ENCODE measurements at regions not wholly inside any gene's neighbourhood (a gene's known extent, or its start where the extent isn't known, plus 50 kb on each side); places are given as distances from the start of the nearest gene placed in this dataset.
A peak's percentile ranks its signal among the peaks of the same experiment; 100 is the strongest.

GRCh38 chr18:13984080-13984479, 68.7 kb upstream of the MC2R start:
- no peaks in the 10 kb centered on the region for H3K36me3 ChIP-seq (ENCODE audit: insufficient read depth, low read length)
- H3K27ac ChIP-seq (ENCODE audit: low read length), result no peak overlapping the region
- no peak overlapping the region for H2AFZ ChIP-seq (ENCODE audit: low read depth, low read length)
- no peaks in the 10 kb centered on the region for H3K79me2 ChIP-seq (ENCODE audit: insufficient read depth, low read length)
- TF ChIP-seq EZH2 (IDR thresholded peaks at IDR 0.05; ENCODE audit: borderline replicate concordance, low read depth, low read length, severe bottlenecking) (no peak), CTCF (IDR thresholded peaks at IDR 0.05; ENCODE audit: borderline replicate concordance, extremely low read depth, low read length, poor library complexity, severe bottlenecking) (no peak)
- peak; percentile 46 for DNase-seq
- no peak overlapping the region for H3K4me3 ChIP-seq (ENCODE audit: low read depth in 1 of 2, low read length in 2 of 2)
- H3K27me3 ChIP-seq (ENCODE audit: insufficient read depth, low read length, poor library complexity), result no peaks in the 10 kb centered on the region
- H3K4me2 ChIP-seq (ENCODE audit: insufficient read depth, low read length), result no peak overlapping the region
- H3K9me3 ChIP-seq (ENCODE audit: insufficient read depth, low read length, severe bottlenecking), result no peaks in the 10 kb centered on the region
- no peaks in the 10 kb centered on the region for H3K4me1 ChIP-seq (ENCODE audit: insufficient read depth, low read length)
- peak; percentile 80 for ATAC-seq (ENCODE audit: insufficient read depth, low read depth)
- no peaks in the 10 kb centered on the region for H4K20me1 ChIP-seq (ENCODE audit: insufficient read depth, low read length)
- no peak overlapping the region for H3K9ac ChIP-seq (ENCODE audit: low read depth, low read length)

- Histone ChIP-seq H3K9me3 (ENCODE audit: insufficient read depth, low read length, severe bottlenecking) (no peaks in the 10 kb centered on the region), H2AFZ (ENCODE audit: low read depth, low read length) (no peak overlapping the region), H3K27me3 (ENCODE audit: insufficient read depth, low read length, poor library complexity) (no peaks in the 10 kb centered on the region), H3K36me3 (ENCODE audit: insufficient read depth, low read length) (no peaks in the 10 kb centered on the region), H3K27ac (ENCODE audit: low read length) (no peak overlapping the region), H4K20me1 (ENCODE audit: insufficient read depth, low read length) (no peaks in the 10 kb centered on the region), H3K4me1 (ENCODE audit: insufficient read depth, low read length) (no peaks in the 10 kb centered on the region), H3K79me2 (ENCODE audit: insufficient read depth, low read length) (no peaks in the 10 kb centered on the region), H3K4me3 (ENCODE audit: low read depth in 1 of 2, low read length in 2 of 2) (no peak overlapping the region), H3K4me2 (ENCODE audit: insufficient read depth, low read length) (no peak overlapping the region), H3K9ac (ENCODE audit: low read depth, low read length) (no peak overlapping the region)
- no peak for DNase-seq
- ATAC-seq (ENCODE audit: insufficient read depth, low read depth), result no peak
- TF ChIP-seq CTCF (IDR thresholded peaks at IDR 0.05; ENCODE audit: borderline replicate concordance, extremely low read depth, low read length, poor library complexity, severe bottlenecking) (no peak), EZH2 (IDR thresholded peaks at IDR 0.05; ENCODE audit: borderline replicate concordance, low read depth, low read length, severe bottlenecking) (no peak)
Observed at GRCh38 chr18:13983506-13983905, 68.2 kb upstream of the MC2R start.

DNA sequence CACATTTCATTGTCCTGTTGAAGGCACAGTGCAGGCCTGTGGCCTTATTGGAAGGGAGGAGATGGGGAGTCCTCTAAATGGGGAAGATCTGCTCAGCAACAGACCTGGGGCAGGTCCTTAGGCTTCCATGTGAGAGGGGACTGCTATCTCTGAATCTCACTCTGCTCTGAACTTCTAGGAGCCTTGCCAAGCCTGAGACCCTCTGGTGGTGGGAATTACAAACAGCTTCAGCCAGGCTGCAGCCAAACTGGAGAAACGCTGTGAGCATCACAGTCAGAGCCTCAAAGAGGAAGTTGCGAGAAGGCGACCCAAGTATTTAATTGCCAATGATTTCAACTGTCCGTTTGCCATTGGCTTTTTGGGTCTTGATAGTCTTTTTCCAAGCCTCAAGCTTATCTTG, 66.8 kb upstream of the MC2R start:
- no peak overlapping the region for H3K4me2 ChIP-seq (ENCODE audit: insufficient read depth, low read length)
- no peaks in the 10 kb centered on the region for H3K79me2 ChIP-seq (ENCODE audit: insufficient read depth, low read length)
- H4K20me1 ChIP-seq (ENCODE audit: insufficient read depth, low read length), result no peaks in the 10 kb centered on the region
- no peaks in the 10 kb centered on the region for H3K9me3 ChIP-seq (ENCODE audit: insufficient read depth, low read length, severe bottlenecking)
- H3K27ac ChIP-seq (ENCODE audit: low read length), result no peak overlapping the region
- H3K27me3 ChIP-seq (ENCODE audit: insufficient read depth, low read length, poor library complexity), result no peaks in the 10 kb centered on the region
- DNase-seq, result peak; percentile 52
- no peak for TF ChIP-seq EZH2 (IDR thresholded peaks at IDR 0.05; ENCODE audit: borderline replicate concordance, low read depth, low read length, severe bottlenecking)
- peak; percentile 39 for TF ChIP-seq CTCF (IDR thresholded peaks at IDR 0.05; ENCODE audit: borderline replicate concordance, extremely low read depth, low read length, poor library complexity, severe bottlenecking)
- peak; percentile 85 for ATAC-seq (ENCODE audit: insufficient read depth, low read depth)
- no peak overlapping the region for H3K9ac ChIP-seq (ENCODE audit: low read depth, low read length)
- no peak overlapping the region for H3K4me3 ChIP-seq (ENCODE audit: low read depth in 1 of 2, low read length in 2 of 2)
- H2AFZ ChIP-seq (ENCODE audit: low read depth, low read length), result no peak overlapping the region
- H3K36me3 ChIP-seq (ENCODE audit: insufficient read depth, low read length), result no peaks in the 10 kb centered on the region
- H3K4me1 ChIP-seq (ENCODE audit: insufficient read depth, low read length), result no peaks in the 10 kb centered on the region

GRCh38 chr18:13973061-13973575, 57.8 kb upstream of the MC2R start:
- Histone ChIP-seq H3K9ac (ENCODE audit: low read depth, low read length) (no peak overlapping the region), H3K79me2 (ENCODE audit: insufficient read depth, low read length) (no peaks in the 10 kb centered on the region), H3K27ac (ENCODE audit: low read length) (no peak overlapping the region), H3K4me1 (ENCODE audit: insufficient read depth, low read length) (no peaks in the 10 kb centered on the region), H3K27me3 (ENCODE audit: insufficient read depth, low read length, poor library complexity) (no peaks in the 10 kb centered on the region), H3K36me3 (ENCODE audit: insufficient read depth, low read length) (no peaks in the 10 kb centered on the region), H3K4me2 (ENCODE audit: insufficient read depth, low read length) (no peak overlapping the region), H2AFZ (ENCODE audit: low read depth, low read length) (no peak overlapping the region), H3K9me3 (ENCODE audit: insufficient read depth, low read length, severe bottlenecking) (no peaks in the 10 kb centered on the region), H3K4me3 (ENCODE audit: low read depth in 1 of 2, low read length in 2 of 2) (no peak overlapping the region), H4K20me1 (ENCODE audit: insufficient read depth, low read length) (no peaks in the 10 kb centered on the region)
- no peak for DNase-seq
- TF ChIP-seq EZH2 (IDR thresholded peaks at IDR 0.05; ENCODE audit: borderline replicate concordance, low read depth, low read length, severe bottlenecking), result no peak
- no peak for TF ChIP-seq CTCF (IDR thresholded peaks at IDR 0.05; ENCODE audit: borderline replicate concordance, extremely low read depth, low read length, poor library complexity, severe bottlenecking)
- no peak for ATAC-seq (ENCODE audit: insufficient read depth, low read depth)

Data from DND-41 (cell line).